Neuronal stem cell (in vitro differentiated cells): ENCODE measurements at regions not wholly inside any gene's neighbourhood (a gene's known extent, or its start where the extent isn't known, plus 50 kb on each side); places are given as distances from the start of the nearest gene placed in this dataset.

Source experiments
- DNase-seq: peaks from one replicate; pipeline ENCODE4 v3.0.0-alpha.2; 2013; ENCODE audit warnings: low spot score
- H2AFZ ChIP-seq: one replicate; pipeline ENCODE4 v1.6.1; 2013; ENCODE audit warnings: mild to moderate bottlenecking, low read length, inconsistent platforms
- H2AK5ac ChIP-seq: 2 replicates; pipeline ENCODE4 v1.6.1; 2013; ENCODE audit warnings: low read depth, mild to moderate bottlenecking, inconsistent platforms, low read length, moderate library complexity, mixed read lengths
- H2BK120ac ChIP-seq: 2 replicates; pipeline ENCODE4 v1.6.1; 2013; ENCODE audit warnings: low read depth, mild to moderate bottlenecking, inconsistent platforms, low read length, moderate library complexity, mixed read lengths
- H2BK12ac ChIP-seq: one replicate; pipeline ENCODE4 v1.6.1; 2013; ENCODE audit warnings: low read length, inconsistent platforms
- H2BK15ac ChIP-seq: 2 replicates; pipeline ENCODE4 v1.6.1; 2013; ENCODE audit warnings: mild to moderate bottlenecking, low read length, inconsistent platforms, mixed read lengths
- H2BK5ac ChIP-seq: one replicate; pipeline ENCODE4 v1.6.1; 2013; ENCODE audit warnings: inconsistent platforms, mild to moderate bottlenecking, low read length, moderate library complexity
- H3K14ac ChIP-seq: one replicate; pipeline ENCODE4 v1.6.1; 2013; ENCODE audit warnings: low read length, inconsistent platforms
- H3K18ac ChIP-seq: 2 replicates; pipeline ENCODE4 v1.6.1; 2013; ENCODE audit warnings: low read length, inconsistent platforms
- H3K23ac ChIP-seq: 2 replicates; pipeline ENCODE4 v1.6.1; 2013; ENCODE audit warnings: low read depth, mild to moderate bottlenecking, mixed read lengths, low read length, inconsistent platforms; ENCODE audit not compliant: poor library complexity
- H3K27ac ChIP-seq: replicated peaks from 3 replicates; pipeline ENCODE4 v1.5.1; 2013; ENCODE audit warnings: low read length, inconsistent platforms
- H3K27me3 ChIP-seq, 3 experiments: 2 replicates each; pipeline ENCODE4 v1.6.1; 2013; ENCODE audit warnings: low read length in 3 of 3, mild to moderate bottlenecking in 2 of 3, inconsistent platforms in 1 of 3, low read depth in 1 of 3, mixed read lengths in 1 of 3, moderate library complexity in 1 of 3; ENCODE audit not compliant: control insufficient read depth in 3 of 3, insufficient read depth in 3 of 3
- H3K36me3 ChIP-seq, 2 donors: replicated peaks in 1 of 2; 2 replicates each; pipeline ENCODE4 v1.6.1; 2013; ENCODE audit warnings: low read length in 2 of 2; ENCODE audit not compliant: control insufficient read depth in 2 of 2, insufficient read depth in 2 of 2
- H3K4ac ChIP-seq: 2 replicates; pipeline ENCODE4 v1.6.1; 2013; ENCODE audit warnings: inconsistent platforms, mild to moderate bottlenecking, low read length, moderate library complexity
- H3K4me1 ChIP-seq, 2 donors: 1 replicate in 1 of 2; 2 replicates in 1 of 2; pipeline ENCODE4 v1.6.1; 2013; ENCODE audit warnings: low read length in 2 of 2, low read depth in 1 of 2; ENCODE audit not compliant: control insufficient read depth in 2 of 2, insufficient read depth in 1 of 2
- H3K4me2 ChIP-seq: one replicate; pipeline ENCODE4 v1.6.1; 2013; ENCODE audit warnings: mild to moderate bottlenecking, low read length, inconsistent platforms; ENCODE audit not compliant: insufficient read depth, poor library complexity, severe bottlenecking
- H3K4me3 ChIP-seq, 2 donors: 2 replicates each; pipeline ENCODE4 v1.5.1; 2013; ENCODE audit warnings: low read length in 2 of 2, mild to moderate bottlenecking in 2 of 2, inconsistent platforms in 1 of 2, moderate library complexity in 1 of 2
- H3K79me1 ChIP-seq: one replicate; pipeline ENCODE4 v1.6.1; 2013; ENCODE audit warnings: low read depth, mild to moderate bottlenecking, inconsistent platforms, low read length, moderate library complexity
- H3K9ac ChIP-seq: one replicate; pipeline ENCODE4 v1.6.1; 2013; ENCODE audit warnings: mild to moderate bottlenecking, low read depth, low read length, inconsistent platforms; ENCODE audit not compliant: poor library complexity
- H3K9me3 ChIP-seq, 2 donors: replicated peaks in 1 of 2; 2 replicates each; pipeline versions ENCODE3 to v1.6.1; 2013; ENCODE audit warnings: low read length in 2 of 2, mild to moderate bottlenecking in 2 of 2, inconsistent platforms in 1 of 2, low read depth in 1 of 2, mixed read lengths in 1 of 2, moderate library complexity in 1 of 2; ENCODE audit not compliant: control insufficient read depth in 2 of 2, insufficient read depth in 1 of 2
- H4K8ac ChIP-seq: one replicate; pipeline ENCODE4 v1.6.1; 2013; ENCODE audit warnings: low read depth, mild to moderate bottlenecking, inconsistent platforms, low read length, moderate library complexity
- H4K91ac ChIP-seq: one replicate; pipeline ENCODE4 v1.6.1; 2013; ENCODE audit warnings: low read length, low read depth, mild to moderate bottlenecking, inconsistent platforms; ENCODE audit not compliant: poor library complexity
- WGBS, 2 donors: extraction: QIAGEN DNeasy Blood & Tissue Kit; methylation state at CpG; one replicate each; pipeline ENCODE4 v1.1.7; 2013; ENCODE audit warnings: missing lambda C conversion rate in 2 of 2, mixed read lengths in 1 of 2; ENCODE audit not compliant: insufficient read length in 2 of 2, insufficient replicate concordance in 1 of 2; ENCODE audit errors: extremely low coverage in 2 of 2; 5-methylcytosine and 5-hydroxymethylcytosine counted together

- no peaks in the 10 kb centered on the region for H3K9me3 ChIP-seq
- no peak overlapping the region for H4K91ac ChIP-seq
- no peaks in the 10 kb centered on the region for H3K36me3 ChIP-seq
- peaks cover 0 to 18% of the 10 kb centered on the region in 2 donors for H3K4me1 ChIP-seq
- H4K8ac ChIP-seq = no peak overlapping the region
- peak overlapping the region; percentile 31 for H2BK12ac ChIP-seq
- H3K14ac ChIP-seq = no peak overlapping the region
- H3K18ac ChIP-seq = peak overlapping the region; percentile 54
- DNase-seq = no peak
- WGBS, 2 donors = no CpG with 5 or more reads among the region's 5 CpGs
- no peak overlapping the region for H2BK120ac ChIP-seq
- peaks cover 0 to 66% (median 21%) of the 10 kb centered on the region in 3 experiments for H3K27me3 ChIP-seq
- H2BK5ac ChIP-seq = peak overlapping the region; percentile 25
- no peak overlapping the region for H2AK5ac ChIP-seq
- H3K23ac ChIP-seq = no peak overlapping the region
- no peak overlapping the region for H3K27ac ChIP-seq
- H2BK15ac ChIP-seq = peak overlapping the region; percentile 0
- no peak overlapping the region for H2AFZ ChIP-seq
- H3K9ac ChIP-seq = peak overlapping the region; percentile 45
- H3K4me2 ChIP-seq = peak overlapping the region; percentile 75
- no peaks in the 10 kb centered on the region for H3K79me1 ChIP-seq
- peak overlapping the region in 1 of 2 donors; percentile 51 for H3K4me3 ChIP-seq
- H3K4ac ChIP-seq = no peak overlapping the region
Measured at GRCh38 chr3:127134887-127135240, 58.1 kb upstream of the PRR23E start.

DNA sequence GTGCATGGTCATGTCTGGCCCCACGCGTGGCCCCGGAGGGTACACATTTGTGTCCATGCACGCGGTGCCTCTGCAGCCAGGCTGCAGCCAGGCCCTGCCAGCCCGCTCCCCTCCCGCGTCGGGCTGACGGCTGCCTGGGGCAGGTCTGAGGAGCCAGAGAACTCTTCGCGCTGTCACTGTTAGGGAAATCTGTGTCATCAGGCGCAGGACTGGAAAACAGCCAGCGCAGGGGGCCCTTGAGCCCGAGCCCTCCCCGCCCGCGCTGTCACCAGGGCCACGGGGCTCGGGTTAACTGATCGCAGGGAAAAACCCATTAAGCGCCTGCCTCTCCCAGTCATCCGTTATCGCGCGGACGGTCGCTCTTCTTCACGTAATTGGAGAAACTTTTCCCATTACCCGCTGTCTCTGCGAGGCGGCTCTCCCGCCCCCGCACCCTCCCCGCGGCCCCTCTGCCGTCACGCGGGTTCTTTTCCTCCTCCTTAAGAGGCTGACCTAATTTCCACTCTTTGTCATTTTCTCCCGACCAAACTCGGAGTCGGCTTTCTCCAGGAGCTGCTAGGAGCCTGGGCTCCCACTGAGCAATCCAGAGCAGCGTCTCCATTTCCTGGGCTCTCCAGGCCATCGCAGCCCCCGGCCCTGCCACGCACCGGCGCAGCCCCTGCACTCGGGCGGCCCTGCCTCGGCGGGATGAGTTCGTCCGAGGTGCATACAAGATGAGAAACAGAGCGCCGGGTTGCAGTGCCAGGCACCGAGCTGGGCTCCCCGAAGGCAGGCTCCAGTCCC is 57.5 kb upstream of the PRR23E start:
- no CpG with 5 or more reads among the region's 58 CpGs for WGBS, 2 donors
- Histone ChIP-seq H3K79me1 (no peaks in the 10 kb centered on the region), H3K27me3 (peaks cover 0 to 66% (median 21%) of the 10 kb centered on the region in 3 experiments), H3K36me3 (no peaks in the 10 kb centered on the region), H3K4me1 (peaks cover 0 to 18% of the 10 kb centered on the region in 2 donors), H3K4me3 (peak overlapping the region in 1 of 2 donors; percentile 51), H3K4ac (no peak overlapping the region), H3K9me3 (no peaks in the 10 kb centered on the region), H3K14ac (no peak overlapping the region), H3K23ac (no peak overlapping the region), H2BK12ac (peak overlapping the region; percentile 31), H2BK15ac (peak overlapping the region; percentile 0), H2AK5ac (peak overlapping the region; percentile 58), H2BK5ac (peak overlapping the region; percentile 25), H4K8ac (no peak overlapping the region), H2BK120ac (no peak overlapping the region), H3K4me2 (peak overlapping the region; percentile 75), H3K9ac (peak overlapping the region; percentile 45), H4K91ac (no peak overlapping the region), H3K18ac (peak overlapping the region; percentile 54), H3K27ac (no peak overlapping the region), H2AFZ (peak overlapping the region; percentile 68)
- no peak for DNase-seq

GRCh38 chr3:127136024-127136600 is 56.8 kb upstream of the PRR23E start:
- no peak overlapping the region for H2BK5ac ChIP-seq
- no peak overlapping the region for H3K4me3 ChIP-seq
- H3K27me3 ChIP-seq = peaks cover 0 to 66% (median 21%) of the 10 kb centered on the region in 3 experiments
- no peak overlapping the region for H4K8ac ChIP-seq
- DNase-seq = no peak
- peak overlapping the region; percentile 9 for H3K18ac ChIP-seq
- no peaks in the 10 kb centered on the region for H3K36me3 ChIP-seq
- no peak overlapping the region for H4K91ac ChIP-seq
- no peak overlapping the region for H3K9ac ChIP-seq
- H2BK120ac ChIP-seq = no peak overlapping the region
- no peaks in the 10 kb centered on the region for H3K79me1 ChIP-seq
- H3K9me3 ChIP-seq = no peaks in the 10 kb centered on the region
- H2AFZ ChIP-seq = peak overlapping the region; percentile 68
- no peak overlapping the region for H3K14ac ChIP-seq
- H3K27ac ChIP-seq = no peak overlapping the region
- H2AK5ac ChIP-seq = peak overlapping the region; percentile 58
- no peak overlapping the region for H3K4ac ChIP-seq
- H2BK12ac ChIP-seq = no peak overlapping the region
- H3K23ac ChIP-seq = no peak overlapping the region
- H3K4me2 ChIP-seq = peak overlapping the region; percentile 75
- peak overlapping the region; percentile 0 for H2BK15ac ChIP-seq
- H3K4me1 ChIP-seq = peaks cover 0 to 18% of the 10 kb centered on the region in 2 donors
- no CpG with 5 or more reads among the region's 16 CpGs for WGBS, 2 donors

- Histone ChIP-seq H3K79me1 (no peaks in the 10 kb centered on the region), H3K27me3 (peaks cover 0 to 66% (median 21%) of the 10 kb centered on the region in 3 experiments), H3K9me3 (no peaks in the 10 kb centered on the region), H3K4ac (no peak overlapping the region), H3K14ac (no peak overlapping the region), H4K8ac (peak overlapping the region; percentile 77), H2AK5ac (peak overlapping the region; percentile 58), H3K23ac (no peak overlapping the region), H2BK15ac (peak overlapping the region; percentile 0), H3K18ac (peak overlapping the region; percentile 35), H3K4me2 (no peak overlapping the region), H3K36me3 (no peaks in the 10 kb centered on the region), H4K91ac (no peak overlapping the region), H2BK12ac (no peak overlapping the region), H3K4me1 (peaks cover 0 to 20% of the 10 kb centered on the region in 2 donors), H3K9ac (peak overlapping the region; percentile 1), H3K4me3 (no peak overlapping the region), H2BK120ac (no peak overlapping the region), H2BK5ac (no peak overlapping the region), H2AFZ (no peak overlapping the region), H3K27ac (no peak overlapping the region)
- no CpG with 5 or more reads among the region's 4 CpGs for WGBS, 2 donors
- no peak for DNase-seq
Measured at GRCh38 chr3:127136706-127137105, 56.2 kb upstream of the PRR23E start.
